Colon (tissue), 2 donors: ENCODE measurements at regions not wholly inside any gene's neighbourhood (a gene's known extent, or its start where the extent isn't known, plus 50 kb on each side); places are given as distances from the start of the nearest gene placed in this dataset.

ENCODE experiments used
- FAIRE-seq: peaks from 2 replicates; lab custom pipeline; 2012; peaks lifted over from hg19 to GRCh38; lab: Jason Lieb, UNC
- donor health status: control.
- donor health status: control.

- no peak for FAIRE-seq
These were observed 88.7 kb upstream of the IRF2BP2 start for GRCh38 chr1:234698686-234699085.

DNA sequence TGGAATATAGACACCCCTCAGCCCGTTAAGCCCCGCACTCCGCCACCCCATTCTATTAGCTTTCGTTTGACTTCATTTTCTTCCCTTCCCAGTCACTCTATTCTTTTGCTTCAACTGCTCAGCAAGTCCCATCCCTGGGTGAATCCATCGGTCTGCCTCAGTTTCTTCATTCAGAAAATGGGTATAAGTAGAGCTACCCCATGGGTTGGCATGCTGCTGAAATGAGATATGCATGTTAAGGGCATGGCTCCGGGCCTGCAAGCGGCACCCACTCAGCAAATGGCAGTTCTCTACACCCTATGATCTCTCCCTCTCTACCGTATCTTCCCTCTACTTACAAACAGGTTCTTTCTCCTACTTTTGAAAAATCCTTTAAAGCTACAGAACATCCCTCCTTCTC, 87.8 kb upstream of the IRF2BP2 start:
- no peak for FAIRE-seq

DNA sequence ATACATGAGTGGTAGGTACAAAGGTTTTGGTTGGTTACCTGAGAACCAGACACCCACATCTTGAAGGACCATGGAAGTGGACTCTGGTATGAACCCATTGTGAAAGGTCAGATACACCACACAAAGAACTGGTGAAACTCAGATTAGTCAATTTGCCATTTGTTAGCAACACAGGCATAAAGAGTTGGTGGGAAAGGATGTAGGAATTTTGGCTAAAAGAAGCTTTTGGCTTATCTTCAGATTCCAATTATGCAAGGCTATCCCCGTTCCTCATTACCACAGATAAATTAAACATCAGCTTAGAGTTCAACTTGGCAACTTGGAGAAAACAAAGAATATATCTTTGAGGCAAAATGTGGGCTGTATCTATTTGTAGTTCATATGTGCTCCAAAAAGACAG, 87.0 kb upstream of the IRF2BP2 start:
- FAIRE-seq, result no peak

- no peak for FAIRE-seq
These were observed 86.2 kb upstream of the IRF2BP2 start for GRCh38 chr1:234696148-234696576.

DNA sequence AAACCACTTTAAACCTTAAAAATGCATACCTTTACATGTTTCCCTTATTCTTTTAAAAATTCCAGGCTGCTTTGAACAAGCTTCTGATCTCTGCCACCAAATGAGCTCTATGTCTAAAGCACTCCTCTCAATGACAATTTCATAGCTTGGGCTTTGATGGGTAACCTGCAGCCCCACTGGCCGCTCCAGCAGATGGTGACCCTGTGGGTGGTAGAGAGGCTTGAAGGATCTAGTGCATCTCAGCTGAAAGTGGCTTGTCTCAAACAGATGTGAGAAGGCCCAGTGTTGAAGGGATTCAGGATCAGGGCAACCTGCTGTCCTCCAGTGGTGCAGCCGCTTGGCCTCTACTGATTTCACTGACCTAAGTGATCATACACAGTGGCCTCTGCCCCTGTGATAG, 84.7 kb upstream of the IRF2BP2 start:
- no peak for FAIRE-seq

- FAIRE-seq, result no peak
These were observed 83.1 kb upstream of the IRF2BP2 start for GRCh38 chr1:234692966-234693580.

- no peak for FAIRE-seq
These were observed 81.6 kb upstream of the IRF2BP2 start for GRCh38 chr1:234691567-234691966.

- no peak for FAIRE-seq
These were observed 80.9 kb upstream of the IRF2BP2 start for GRCh38 chr1:234690872-234691271.

GRCh38 chr1:234689236-234689635, 79.3 kb upstream of the IRF2BP2 start:
- FAIRE-seq, result no peak

DNA sequence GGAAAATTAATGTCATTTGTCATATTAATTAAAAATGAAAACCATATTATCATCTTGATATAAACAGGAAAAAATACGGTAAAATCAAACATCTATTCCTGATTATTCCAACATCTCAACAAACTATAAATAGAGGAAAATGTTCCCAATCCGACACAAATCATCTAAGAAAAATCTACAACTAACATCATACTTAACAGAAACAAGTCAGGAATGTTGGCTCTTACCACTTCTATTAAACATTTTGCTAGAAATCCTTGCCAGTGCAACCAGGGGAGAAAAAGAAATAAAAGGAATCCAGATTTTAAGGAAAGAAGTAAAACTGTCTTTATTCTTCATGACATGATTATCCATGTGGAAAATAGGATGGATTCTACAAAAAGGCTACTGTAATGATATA, 77.0 kb upstream of the IRF2BP2 start:
- FAIRE-seq, result no peak

GRCh38 chr1:234686035-234686434, 76.1 kb upstream of the IRF2BP2 start:
- FAIRE-seq, result no peak

- FAIRE-seq, result no peak
These were observed 74.9 kb upstream of the IRF2BP2 start for GRCh38 chr1:234684856-234685255.

DNA sequence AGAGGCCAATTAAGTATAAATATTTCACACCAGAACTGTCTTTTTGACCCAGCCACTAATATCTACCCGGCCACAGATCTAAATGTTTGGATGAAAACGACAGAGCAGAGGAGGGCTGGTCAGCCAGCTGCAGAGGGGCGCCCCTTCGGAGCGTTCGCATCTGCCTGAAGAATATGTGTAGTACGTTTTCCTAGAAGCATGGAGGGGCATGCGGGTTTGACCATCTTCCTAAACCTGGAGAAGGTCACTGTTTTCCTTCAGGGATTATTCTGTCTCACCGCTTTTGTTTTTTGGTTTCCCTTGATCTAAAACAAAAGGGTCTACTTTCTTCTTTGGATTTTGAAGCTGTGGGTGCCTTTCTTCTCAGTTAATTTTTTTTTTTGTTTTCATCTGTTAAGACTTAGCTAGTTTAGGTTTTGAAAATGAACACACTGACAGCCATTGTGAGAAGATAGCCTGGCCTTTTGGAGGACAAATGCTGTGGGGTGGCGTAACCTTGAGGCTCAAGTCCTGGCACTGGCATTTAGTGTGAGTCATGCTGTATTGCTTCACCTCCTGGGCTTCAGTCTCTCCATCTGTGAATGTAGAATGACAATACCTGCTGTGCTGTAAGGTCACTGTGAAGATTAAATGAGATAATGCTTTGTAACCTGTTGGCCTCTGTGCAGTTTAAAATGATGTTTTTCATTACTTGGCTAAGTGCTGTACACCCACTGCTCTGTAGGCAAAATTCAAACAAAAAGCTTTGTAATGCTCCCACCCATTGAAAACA, 74.1 kb upstream of the IRF2BP2 start:
- FAIRE-seq, result no peak

GRCh38 chr1:234683127-234683860, 73.3 kb upstream of the IRF2BP2 start:
- no peak for FAIRE-seq

GRCh38 chr1:234681990-234682389, 72.0 kb upstream of the IRF2BP2 start:
- FAIRE-seq, result no peak

DNA sequence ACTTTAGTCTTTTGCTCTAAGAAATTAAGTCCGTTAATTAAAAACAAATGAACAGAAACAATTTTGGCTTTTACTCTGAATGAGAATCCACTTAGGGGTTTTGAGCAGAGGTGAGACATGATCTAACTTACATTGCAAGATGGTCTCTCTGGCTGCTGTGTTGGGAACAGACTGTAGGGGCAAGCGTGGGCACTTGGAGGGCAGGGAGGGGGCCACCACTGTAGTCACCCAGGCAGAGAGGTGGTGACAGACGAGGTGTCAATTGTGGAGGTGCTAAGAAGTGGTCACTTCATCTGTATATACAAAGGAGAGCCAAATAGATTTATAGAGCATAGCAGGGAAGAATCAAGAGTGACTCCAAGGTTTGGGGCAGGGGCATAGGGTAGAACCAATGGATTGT, 71.1 kb upstream of the IRF2BP2 start:
- FAIRE-seq, result no peak

DNA sequence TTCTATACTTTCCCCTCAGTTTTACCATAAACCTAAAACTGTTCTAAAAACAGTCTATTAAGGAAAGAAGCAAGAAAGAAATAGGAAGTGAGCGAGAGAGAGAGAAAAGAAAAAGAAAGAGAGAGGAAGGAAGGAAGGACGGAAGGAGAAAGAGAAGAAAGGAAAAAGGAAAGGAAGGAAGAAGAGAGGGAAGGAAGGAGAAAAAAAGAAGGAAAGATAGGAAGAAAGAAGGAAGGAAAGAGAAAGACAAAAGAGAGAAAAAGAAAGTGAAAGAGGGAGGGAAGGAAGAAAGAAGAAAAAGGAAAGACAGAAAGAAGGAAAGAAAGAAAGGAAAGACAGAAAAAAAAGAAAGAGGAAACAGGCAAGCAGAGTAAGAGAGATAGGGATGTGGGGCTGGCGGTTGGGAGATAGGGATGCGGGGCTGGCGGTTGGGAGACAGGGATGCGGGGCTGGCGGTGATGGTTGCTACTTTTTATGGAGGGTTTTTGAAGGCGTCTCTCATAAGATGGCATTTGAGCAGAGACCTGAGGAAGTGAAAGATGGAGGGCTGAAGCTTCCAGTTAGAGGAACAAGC, 70.4 kb upstream of the IRF2BP2 start:
- FAIRE-seq, result no peak

DNA sequence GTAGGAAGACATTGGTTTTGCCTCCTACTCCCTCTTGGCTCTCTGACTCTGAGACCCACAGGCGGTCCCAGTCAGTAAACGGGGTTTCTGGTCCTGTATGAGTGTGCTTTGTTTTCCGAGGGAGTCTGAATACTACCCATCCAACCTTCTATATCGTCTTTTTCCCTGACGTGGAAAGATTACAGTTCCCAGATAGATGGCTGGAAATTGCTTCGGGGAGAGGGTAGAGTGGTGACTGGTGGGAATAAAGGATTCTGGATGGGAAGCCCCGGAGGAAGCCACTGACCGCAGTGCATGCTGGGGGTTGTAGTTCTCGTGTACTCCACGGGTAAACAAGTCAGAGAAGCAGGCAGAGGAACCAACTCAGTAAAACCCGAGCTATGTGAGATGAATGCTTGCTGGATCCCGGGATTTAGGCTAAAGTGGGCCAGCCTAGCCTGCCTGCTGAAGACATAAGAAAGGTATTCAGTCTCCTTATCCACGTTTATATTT, 66.2 kb upstream of the IRF2BP2 start:
- FAIRE-seq, result no peak

DNA sequence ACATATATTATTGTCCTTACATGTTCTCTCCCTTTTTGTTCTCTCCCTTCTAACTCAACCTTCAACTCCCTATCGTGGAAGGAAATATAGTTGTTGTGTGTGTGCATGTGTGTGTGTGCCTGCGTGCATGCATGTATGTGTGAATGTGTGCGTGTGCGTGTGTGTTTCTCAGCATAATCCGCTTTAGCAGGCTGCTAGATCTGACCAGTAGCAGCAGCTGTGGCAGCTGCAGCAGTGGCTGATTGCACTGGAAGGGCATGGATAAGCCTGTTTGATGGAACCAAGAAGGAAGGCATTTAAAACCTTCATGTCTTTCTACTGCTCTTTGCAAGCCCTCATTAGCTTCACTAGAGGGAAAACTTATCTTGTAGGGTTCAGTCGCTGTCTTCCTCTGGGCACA, 65.6 kb upstream of the IRF2BP2 start:
- FAIRE-seq, result no peak

- no peak for FAIRE-seq
These were observed 65.0 kb upstream of the IRF2BP2 start for GRCh38 chr1:234675006-234675405.

- FAIRE-seq, result no peak
These were observed 64.3 kb upstream of the IRF2BP2 start for GRCh38 chr1:234674218-234674815.
